Fibroblast of the aortic adventitia (primary cell): ENCODE measurements at regions not wholly inside any gene's neighbourhood (a gene's known extent, or its start where the extent isn't known, plus 50 kb on each side); places are given as distances from the start of the nearest gene placed in this dataset.

Source experiments
- DNase-seq: peaks from one replicate; pipeline ENCODE4 v3.0.0-alpha.2; 2010; ENCODE audit warnings: low read depth
- H3K4me3 ChIP-seq: 2 replicates; pipeline ENCODE4 v1.5.1; 2011; ENCODE audit warnings: low read depth, mild to moderate bottlenecking, control low read depth, low read length, moderate library complexity
- CTCF ChIP-seq: IDR thresholded peaks from 2 replicates; pipeline ENCODE4 v1.5.1; 2011; ENCODE audit warnings: mild to moderate bottlenecking, low read length, control low read depth, inconsistent platforms; ENCODE audit not compliant: insufficient read depth

- TF ChIP-seq CTCF, result no peak
- no peak overlapping the region for H3K4me3 ChIP-seq
- no peak for DNase-seq
Measured at GRCh38 chr5:142511358-142511757, 174.5 kb downstream of the FGF1 start.

GRCh38 chr5:142509026-142509425 lies 176.9 kb downstream of the FGF1 start:
- TF ChIP-seq CTCF, result no peak
- DNase-seq, result no peak
- H3K4me3 ChIP-seq, result no peak overlapping the region

- TF ChIP-seq CTCF, result no peak
- no peak for DNase-seq
- no peak overlapping the region for H3K4me3 ChIP-seq
Measured at GRCh38 chr5:142508591-142508990, 177.3 kb downstream of the FGF1 start.

- TF ChIP-seq CTCF, result no peak
- no peak for DNase-seq
- H3K4me3 ChIP-seq, result no peak overlapping the region
Measured at GRCh38 chr5:142507531-142508372, 178.1 kb downstream of the FGF1 start.

GRCh38 chr5:142506756-142507155 lies 179.1 kb downstream of the FGF1 start:
- no peak for TF ChIP-seq CTCF
- peak; percentile 75 for DNase-seq
- H3K4me3 ChIP-seq, result no peak overlapping the region

GRCh38 chr5:142506046-142506445 lies 179.8 kb downstream of the FGF1 start:
- H3K4me3 ChIP-seq, result no peak overlapping the region
- TF ChIP-seq CTCF, result no peak
- DNase-seq, result peak; percentile 53

GRCh38 chr5:142501890-142502289 lies 177.1 kb upstream of the SPRY4 start:
- DNase-seq, result no peak
- TF ChIP-seq CTCF, result no peak
- no peak overlapping the region for H3K4me3 ChIP-seq
